Upper lobe of right lung (tissue), 1 donor: ENCODE measurements at regions not wholly inside any gene's neighbourhood (a gene's known extent, or its start where the extent isn't known, plus 50 kb on each side); places are given as distances from the start of the nearest gene placed in this dataset.

Experiments
- ATAC-seq: fragments of 200-7000 bp; cut with Tn5 transposase; one replicate; pipeline ENCODE4 v1.9.1; 2020; ENCODE audit warnings: mild to moderate bottlenecking, moderate library complexity
- DNase-seq: peaks from one replicate; pipeline ENCODE4 v3.0.0-alpha.2; 2020
- H3K27ac ChIP-seq: fragments of 200-600 bp; one replicate; pipeline ENCODE4 v1.8.0; 2022
- H3K27me3 ChIP-seq: fragments of 200-600 bp; one replicate; pipeline ENCODE4 v1.8.0; 2022; ENCODE audit warnings: mild to moderate bottlenecking
- H3K36me3 ChIP-seq: fragments of 200-600 bp; one replicate; pipeline ENCODE4 v1.8.0; 2022
- H3K4me1 ChIP-seq: fragments of 200-600 bp; one replicate; pipeline ENCODE4 v1.8.0; 2022
- H3K4me3 ChIP-seq: fragments of 200-600 bp; one replicate; pipeline ENCODE4 v1.8.0; 2022; ENCODE audit warnings: mild to moderate bottlenecking
- H3K9me3 ChIP-seq: fragments of 200-600 bp; one replicate; pipeline ENCODE4 v1.8.0; 2022
- CTCF ChIP-seq: fragments of 200-600 bp; IDR thresholded peaks from one replicate; pipeline ENCODE4 v1.8.0; 2022; ENCODE audit warnings: antibody characterized with exemption
- intact Hi-C: fragments of 100-400 bp; cut with DNase I; formaldehyde crosslinking; loops from one replicate; pipeline ENCODE4 v1.11.0; 2022
- donor health status: DM: no; HTN: yes; CAD: no; lungs with severe emphysema.

- DNase-seq: no peak
- Histone ChIP-seq H3K9me3 (no peaks in the 10 kb centered on the region), H3K36me3 (no peaks in the 10 kb centered on the region), H3K4me1 (no peaks in the 10 kb centered on the region), H3K4me3 (no peak overlapping the region), H3K27me3 (no peaks in the 10 kb centered on the region), H3K27ac (no peak overlapping the region)
- ATAC-seq: no peak
- intact Hi-C loops: no loop called here
- TF ChIP-seq CTCF: no peak
Observed at GRCh38 chr1:195637539-195637938, 970.7 kb downstream of the KCNT2 start.

- Histone ChIP-seq H3K27ac (no peak overlapping the region), H3K4me3 (no peak overlapping the region), H3K4me1 (no peaks in the 10 kb centered on the region), H3K27me3 (no peaks in the 10 kb centered on the region), H3K9me3 (no peaks in the 10 kb centered on the region), H3K36me3 (no peaks in the 10 kb centered on the region)
- no peak for ATAC-seq
- intact Hi-C loops: no loop called here
- DNase-seq: no peak
- no peak for TF ChIP-seq CTCF
Observed at GRCh38 chr1:195618287-195618686, 990.0 kb downstream of the KCNT2 start.

- DNase-seq (no peak), ATAC-seq (no peak)
- TF ChIP-seq CTCF: no peak
Observed at GRCh38 chr1:195617106-195617505, 991.1 kb downstream of the KCNT2 start.

GRCh38 chr1:195608883-195609282 is 999.4 kb downstream of the KCNT2 start:
- no peak for TF ChIP-seq CTCF
- H3K27me3 ChIP-seq: no peaks in the 10 kb centered on the region
- H3K9me3 ChIP-seq: no peaks in the 10 kb centered on the region
- H3K4me3 ChIP-seq: no peak overlapping the region
- no peaks in the 10 kb centered on the region for H3K4me1 ChIP-seq
- DNase-seq (no peak), ATAC-seq (no peak)
- H3K27ac ChIP-seq: no peak overlapping the region
- no peaks in the 10 kb centered on the region for H3K36me3 ChIP-seq
- intact Hi-C loops: no loop called here

More at GRCh38 chr1:195617106-195617505, 991.1 kb downstream of the KCNT2 start:
- H3K4me3 ChIP-seq: no peak overlapping the region
- no peaks in the 10 kb centered on the region for H3K4me1 ChIP-seq
- H3K27ac ChIP-seq: no peak overlapping the region
- no peaks in the 10 kb centered on the region for H3K9me3 ChIP-seq
- H3K36me3 ChIP-seq: no peaks in the 10 kb centered on the region
- H3K27me3 ChIP-seq: no peaks in the 10 kb centered on the region
- intact Hi-C loops: no loop called here

- Histone ChIP-seq H3K36me3 (no peaks in the 10 kb centered on the region), H3K4me1 (no peaks in the 10 kb centered on the region), H3K9me3 (no peaks in the 10 kb centered on the region), H3K27ac (no peak overlapping the region), H3K27me3 (no peaks in the 10 kb centered on the region), H3K4me3 (no peak overlapping the region)
- no peak for TF ChIP-seq CTCF
- ATAC-seq (no peak), DNase-seq (no peak)
- intact Hi-C loops: no loop called here
Observed at GRCh38 chr1:195606483-195606882, 1001.8 kb downstream of the KCNT2 start.

- intact Hi-C loops: no loop called here
- no peaks in the 10 kb centered on the region for H3K9me3 ChIP-seq
- H3K36me3 ChIP-seq: no peaks in the 10 kb centered on the region
- no peak for ATAC-seq
- no peaks in the 10 kb centered on the region for H3K4me1 ChIP-seq
- no peaks in the 10 kb centered on the region for H3K27me3 ChIP-seq
- no peak overlapping the region for H3K4me3 ChIP-seq
- TF ChIP-seq CTCF: no peak
- no peak overlapping the region for H3K27ac ChIP-seq
- DNase-seq: no peak
Observed at GRCh38 chr1:195604287-195604686, 1004.0 kb downstream of the KCNT2 start.
